HepG2 (cell line): ENCODE measurements at regions not wholly inside any gene's neighbourhood (a gene's known extent, or its start where the extent isn't known, plus 50 kb on each side); places are given as distances from the start of the nearest gene placed in this dataset.
A peak's percentile ranks its signal among the peaks of the same experiment; 100 is the strongest.

ENCODE experiments used
- BCL3 ChIP-seq: sonication (generic); formaldehyde crosslinking; IDR thresholded peaks from 2 replicates; pipeline ENCODE4 v1.5.1; 2020; ENCODE audit warnings: mild to moderate bottlenecking, missing genetic modification reagents, moderate library complexity
- E2F2 ChIP-seq: sonication (generic); formaldehyde crosslinking; IDR thresholded peaks from 2 replicates; pipeline ENCODE4 v1.4.0; 2020; ENCODE audit warnings: missing genetic modification reagents, borderline replicate concordance
- EED ChIP-seq: sonication (generic); formaldehyde crosslinking; IDR thresholded peaks from 2 replicates; pipeline ENCODE4 v1.5.0; 2020; ENCODE audit warnings: mild to moderate bottlenecking, missing genetic modification reagents
- ELF4 ChIP-seq: sonication (generic); formaldehyde crosslinking; IDR thresholded peaks from 2 replicates; pipeline ENCODE4 v1.5.0; 2020; ENCODE audit warnings: missing genetic modification reagents, mild to moderate bottlenecking, moderate library complexity, borderline replicate concordance
- FOXA1 ChIP-seq, 2 experiments: fragments of 450-650 bp in 1 of 2; sonication (generic) in 1 of 2; formaldehyde crosslinking in 1 of 2; IDR thresholded peaks; 2 replicates each; pipeline versions ENCODE4 v1.4.0 to v1.6.1; 2016 to 2020; ENCODE audit warnings: missing genetic modification reagents in 1 of 2
- FUBP1 ChIP-seq: sonication (generic); formaldehyde crosslinking; IDR thresholded peaks from 2 replicates; pipeline ENCODE4 v1.5.1; 2020; ENCODE audit warnings: missing genetic modification reagents, mild to moderate bottlenecking, borderline replicate concordance
- LRRFIP1 ChIP-seq: sonication (generic); formaldehyde crosslinking; conservative IDR thresholded peaks from 2 replicates; pipeline ENCODE4 v1.4.0; 2020; ENCODE audit warnings: missing genetic modification reagents
- MXI1 ChIP-seq: IDR thresholded peaks from 3 replicates; pipeline ENCODE4 v1.6.1; 2012; ENCODE audit warnings: low read depth, low read length, inconsistent platforms, borderline replicate concordance
- NFYB ChIP-seq: sonication (generic); formaldehyde crosslinking; IDR thresholded peaks from 2 replicates; pipeline ENCODE4 v1.4.0; 2020; ENCODE audit warnings: missing genetic modification reagents
- NR2F2 ChIP-seq: IDR thresholded peaks from 2 replicates; pipeline ENCODE4 v1.6.1; 2012; ENCODE audit warnings: low read depth, inconsistent platforms, borderline replicate concordance
- PCBP2 ChIP-seq: fragments of 200-400 bp; formaldehyde crosslinking; optimal IDR thresholded peaks from 2 replicates; pipeline ENCODE3; 2018; ENCODE audit warnings: low read length, low read depth; ENCODE audit not compliant: poor library complexity, severe bottlenecking
- POGK ChIP-seq: sonication (generic); formaldehyde crosslinking; conservative IDR thresholded peaks from 2 replicates; pipeline ENCODE4 v1.8.0; 2022; ENCODE audit warnings: mild to moderate bottlenecking, moderate library complexity, missing genetic modification reagents
- RCOR2 ChIP-seq: IDR thresholded peaks from 2 replicates; pipeline ENCODE4 v1.6.1; 2016; ENCODE audit warnings: missing biosample characterization, missing genetic modification reagents
- TAF1 ChIP-seq: sonication (generic); formaldehyde crosslinking; IDR thresholded peaks from 2 replicates; pipeline ENCODE4 v1.4.0; 2020; ENCODE audit warnings: missing genetic modification reagents
- TEAD2 ChIP-seq: sonication (generic); formaldehyde crosslinking; IDR thresholded peaks from 2 replicates; pipeline ENCODE4 v1.9.0; 2021; ENCODE audit warnings: missing genetic modification reagents
- ZFP90 ChIP-seq: sonication (generic); formaldehyde crosslinking; IDR thresholded peaks from 2 replicates; pipeline ENCODE4 v1.8.0; 2022; ENCODE audit warnings: missing genetic modification reagents, mild to moderate bottlenecking, inconsistent platforms, borderline replicate concordance
- ZNF124 ChIP-seq: sonication (generic); formaldehyde crosslinking; IDR thresholded peaks from 2 replicates; pipeline ENCODE4 v1.4.0; 2020; ENCODE audit warnings: missing genetic modification reagents
- ZNF557 ChIP-seq: sonication (generic); formaldehyde crosslinking; IDR thresholded peaks from 2 replicates; pipeline ENCODE4 v1.4.0; 2020; ENCODE audit warnings: missing genetic modification reagents
- ZNF598 ChIP-seq: sonication (generic); formaldehyde crosslinking; IDR thresholded peaks from 2 replicates; pipeline ENCODE4 v1.5.1; 2020; ENCODE audit warnings: mild to moderate bottlenecking, missing genetic modification reagents, borderline replicate concordance

GRCh38 chr20:47438464-47439381 is 63.0 kb upstream of the NCOA3 start (continued):
- TF ChIP-seq LRRFIP1 (CRISPR knock-in tag) (no peak), NFYB (CRISPR knock-in tag) (peak; percentile 75), RCOR2 (no peak), EED (no peak), ZNF124 (CRISPR knock-in tag) (no peak), POGK (no peak), FUBP1 (CRISPR knock-in tag) (no peak), E2F2 (CRISPR knock-in tag) (no peak), ZNF557 (no peak), MXI1 (no peak), ZFP90 (CRISPR knock-in tag) (no peak), BCL3 (CRISPR knock-in tag) (no peak), TEAD2 (CRISPR knock-in tag) (no peak), ZNF598 (CRISPR knock-in tag) (no peak), PCBP2 (no peak), ELF4 (CRISPR knock-in tag) (no peak), FOXA1 (IDR thresholded peaks at IDR 0.05) (no peak), FOXA1 (CRISPR knock-in tag; IDR thresholded peaks at IDR 0.05) (peak; percentile 44; the same call in 1 of the 2 replicates), NR2F2 (no peak), TAF1 (CRISPR knock-in tag) (0 out of 2 replicates have a peak, but pooled peaks have one; percentile 22)
